Skeletal muscle tissue (tissue), 3 donors: ENCODE measurements at regions not wholly inside any gene's neighbourhood (a gene's known extent, or its start where the extent isn't known, plus 50 kb on each side); places are given as distances from the start of the nearest gene placed in this dataset.
A peak's percentile ranks its signal among the peaks of the same experiment; 100 is the strongest.

Source experiments
- H3K27ac ChIP-seq: one replicate; pipeline ENCODE4 v1.7.0; 2013; ENCODE audit warnings: mild to moderate bottlenecking, low read depth, low read length, inconsistent platforms
- H3K27me3 ChIP-seq, 3 donors: one replicate each; pipeline ENCODE4 v1.7.0; 2013; ENCODE audit warnings: low read length in 3 of 3; ENCODE audit not compliant: control insufficient read depth in 3 of 3, insufficient read depth in 3 of 3
- H3K36me3 ChIP-seq, 3 donors: one replicate each; pipeline ENCODE4 v1.7.0; 2013; ENCODE audit warnings: low read length in 3 of 3; ENCODE audit not compliant: control insufficient read depth in 3 of 3, insufficient read depth in 3 of 3
- H3K4me1 ChIP-seq, 3 donors: one replicate each; pipeline ENCODE4 v1.7.0; 2013; ENCODE audit warnings: low read length in 3 of 3, mild to moderate bottlenecking in 3 of 3; ENCODE audit not compliant: control insufficient read depth in 3 of 3, insufficient read depth in 3 of 3
- H3K4me3 ChIP-seq, 3 donors: one replicate each; pipeline ENCODE4 v1.7.0; 2013; ENCODE audit warnings: low read length in 3 of 3
- H3K9ac ChIP-seq, 3 donors: one replicate each; pipeline ENCODE4 v1.7.0; 2013; ENCODE audit warnings: low read length in 3 of 3, mild to moderate bottlenecking in 3 of 3, moderate library complexity in 2 of 3, low read depth in 1 of 3
- H3K9me3 ChIP-seq, 3 donors: one replicate each; pipeline ENCODE4 v1.7.0; 2013; ENCODE audit warnings: low read length in 3 of 3; ENCODE audit not compliant: control insufficient read depth in 3 of 3
- donor health status: Osteomylitis.

GRCh38 chr13:63041640-63042414, 1626.2 kb upstream of the PCDH20 start:
- Histone ChIP-seq H3K9ac (no peak overlapping the region), H3K36me3 (no peaks in the 10 kb centered on the region), H3K9me3 (no peaks in the 10 kb centered on the region), H3K4me1 (no peaks in the 10 kb centered on the region), H3K27me3 (no peaks in the 10 kb centered on the region), H3K4me3 (no peak overlapping the region), H3K27ac (no peak overlapping the region)

- no peak overlapping the region for H3K4me3 ChIP-seq
- no peaks in the 10 kb centered on the region for H3K27me3 ChIP-seq
- no peak overlapping the region for H3K9ac ChIP-seq
- no peaks in the 10 kb centered on the region for H3K9me3 ChIP-seq
- H3K27ac ChIP-seq, result no peak overlapping the region
- no peaks in the 10 kb centered on the region for H3K36me3 ChIP-seq
- no peaks in the 10 kb centered on the region for H3K4me1 ChIP-seq
Observed at GRCh38 chr13:63026285-63026797, 1610.7 kb upstream of the PCDH20 start.

GRCh38 chr13:63025741-63026140, 1610.1 kb upstream of the PCDH20 start:
- H3K27ac ChIP-seq, result no peak overlapping the region
- H3K27me3 ChIP-seq, result no peaks in the 10 kb centered on the region
- no peak overlapping the region for H3K9ac ChIP-seq
- H3K36me3 ChIP-seq, result no peaks in the 10 kb centered on the region
- H3K4me1 ChIP-seq, result no peaks in the 10 kb centered on the region
- no peak overlapping the region for H3K4me3 ChIP-seq
- H3K9me3 ChIP-seq, result no peaks in the 10 kb centered on the region

- Histone ChIP-seq H3K9me3 (no peaks in the 10 kb centered on the region), H3K4me3 (no peak overlapping the region), H3K27me3 (no peaks in the 10 kb centered on the region), H3K9ac (no peak overlapping the region), H3K27ac (no peak overlapping the region), H3K36me3 (no peaks in the 10 kb centered on the region), H3K4me1 (no peaks in the 10 kb centered on the region)
Observed at GRCh38 chr13:63024458-63024857, 1608.8 kb upstream of the PCDH20 start.

GRCh38 chr13:63011996-63012395, 1596.3 kb upstream of the PCDH20 start:
- no peak overlapping the region for H3K27ac ChIP-seq
- no peaks in the 10 kb centered on the region for H3K27me3 ChIP-seq
- H3K4me3 ChIP-seq, result no peak overlapping the region
- no peak overlapping the region for H3K9ac ChIP-seq
- no peaks in the 10 kb centered on the region for H3K36me3 ChIP-seq
- H3K9me3 ChIP-seq, result peaks cover 0 to 4% (median 3%) of the 10 kb centered on the region in 3 donors
- H3K4me1 ChIP-seq, result no peaks in the 10 kb centered on the region

- no peak overlapping the region for H3K4me3 ChIP-seq
Observed at GRCh38 chr13:63010072-63010658, 1594.5 kb upstream of the PCDH20 start.

GRCh38 chr13:63005625-63006024, 1590.0 kb upstream of the PCDH20 start:
- no peaks in the 10 kb centered on the region for H3K36me3 ChIP-seq
- H3K27ac ChIP-seq, result no peak overlapping the region
- no peak overlapping the region for H3K9ac ChIP-seq
- no peaks in the 10 kb centered on the region for H3K27me3 ChIP-seq
- no peaks in the 10 kb centered on the region for H3K4me1 ChIP-seq
- no peak overlapping the region for H3K4me3 ChIP-seq
- H3K9me3 ChIP-seq, result peaks cover 0 to 4% (median 3%) of the 10 kb centered on the region in 3 donors

More at GRCh38 chr13:63010072-63010658, 1594.5 kb upstream of the PCDH20 start:
- H3K9ac ChIP-seq, result peak overlapping the region in 1 of 3 donors; percentile 26
- peaks cover 0 to 4% (median 3%) of the 10 kb centered on the region in 3 donors for H3K9me3 ChIP-seq
- H3K27ac ChIP-seq, result no peak overlapping the region
- H3K27me3 ChIP-seq, result no peaks in the 10 kb centered on the region
- H3K4me1 ChIP-seq, result no peaks in the 10 kb centered on the region
- no peaks in the 10 kb centered on the region for H3K36me3 ChIP-seq

GRCh38 chr13:62997696-62998095, 1582.0 kb upstream of the PCDH20 start:
- H3K4me3 ChIP-seq, result no peak overlapping the region
- H3K9ac ChIP-seq, result no peak overlapping the region
- H3K36me3 ChIP-seq, result no peaks in the 10 kb centered on the region
- no peaks in the 10 kb centered on the region for H3K4me1 ChIP-seq
- no peak overlapping the region for H3K27ac ChIP-seq
- no peaks in the 10 kb centered on the region for H3K9me3 ChIP-seq
- no peaks in the 10 kb centered on the region for H3K27me3 ChIP-seq

- H3K4me3 ChIP-seq, result no peak overlapping the region
- H3K9ac ChIP-seq, result no peak overlapping the region
- no peaks in the 10 kb centered on the region for H3K36me3 ChIP-seq
- H3K4me1 ChIP-seq, result no peaks in the 10 kb centered on the region
- H3K27me3 ChIP-seq, result no peaks in the 10 kb centered on the region
- no peak overlapping the region for H3K27ac ChIP-seq
- no peaks in the 10 kb centered on the region for H3K9me3 ChIP-seq
Observed at GRCh38 chr13:62997038-62997599, 1581.5 kb upstream of the PCDH20 start.

GRCh38 chr13:62973804-62974203, 1558.2 kb upstream of the PCDH20 start:
- Histone ChIP-seq H3K4me3 (no peak overlapping the region), H3K27me3 (no peaks in the 10 kb centered on the region), H3K27ac (no peak overlapping the region), H3K9ac (no peak overlapping the region), H3K4me1 (no peaks in the 10 kb centered on the region), H3K9me3 (no peaks in the 10 kb centered on the region), H3K36me3 (no peaks in the 10 kb centered on the region)
